ENCODE measurements at regions not wholly inside any gene's neighbourhood (a gene's known extent, or its start where the extent isn't known, plus 50 kb on each side); places are given as distances from the start of the nearest gene placed in this dataset.

GRCh38 chr1:214136324-214136919 is 144.5 kb upstream of the SMYD2 start:
- TF ChIP-seq CTCF (IDR thresholded peaks at IDR 0.05; ENCODE audit: low read depth, low read length, poor library complexity, severe bottlenecking) (no peak), EZH2phosphoT487 (IDR thresholded peaks at IDR 0.05; ENCODE audit: borderline replicate concordance, low read length) (no peak)

All from DOHH2 (cell line).